GM12865 (cell line): ENCODE measurements at regions not wholly inside any gene's neighbourhood (a gene's known extent, or its start where the extent isn't known, plus 50 kb on each side); places are given as distances from the start of the nearest gene placed in this dataset.
"Not testable (repeated sequence)": the region's sequence is repeated elsewhere in the genome, so short reads cannot be mapped to it uniquely, and the experiment has no call there.

Experiments used
- DNase-seq: peaks from one replicate; pipeline ENCODE4 v3.0.0; 2010; ENCODE audit warnings: low read depth
- H3K4me3 ChIP-seq: 2 replicates; pipeline ENCODE4 v1.5.1; 2011; ENCODE audit warnings: mild to moderate bottlenecking, low read depth, low read length, control low read depth
- TF ChIP-seq, protein P1 (sequence below): IDR thresholded peaks from 2 replicates; pipeline ENCODE4 v1.5.1; 2011; ENCODE audit warnings: low read length, control low read depth, low read depth, inconsistent platforms; ENCODE audit not compliant: insufficient read depth; ENCODE audit errors: missing control alignments

DNA sequence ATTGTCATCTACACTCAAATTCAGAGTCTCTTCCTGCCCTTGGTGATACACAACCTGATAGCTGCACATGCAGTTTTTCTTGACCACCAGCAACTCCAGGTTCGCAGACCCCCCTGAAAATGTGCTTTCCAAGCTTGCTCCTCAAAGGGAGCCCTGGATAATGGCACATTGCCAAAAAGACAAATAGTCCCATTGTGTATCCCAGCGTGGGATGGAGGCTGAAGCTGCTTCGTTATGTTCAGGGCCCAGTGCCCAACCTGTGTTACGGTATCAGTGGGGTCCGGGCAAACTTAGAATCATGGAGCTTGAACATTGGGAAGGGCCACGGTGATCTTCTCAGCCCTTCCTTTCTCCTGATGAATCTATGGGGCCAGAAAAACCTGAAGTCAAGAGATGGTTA lies 173.0 kb downstream of the TEX29 start:
- TF ChIP-seq, protein P1, sequence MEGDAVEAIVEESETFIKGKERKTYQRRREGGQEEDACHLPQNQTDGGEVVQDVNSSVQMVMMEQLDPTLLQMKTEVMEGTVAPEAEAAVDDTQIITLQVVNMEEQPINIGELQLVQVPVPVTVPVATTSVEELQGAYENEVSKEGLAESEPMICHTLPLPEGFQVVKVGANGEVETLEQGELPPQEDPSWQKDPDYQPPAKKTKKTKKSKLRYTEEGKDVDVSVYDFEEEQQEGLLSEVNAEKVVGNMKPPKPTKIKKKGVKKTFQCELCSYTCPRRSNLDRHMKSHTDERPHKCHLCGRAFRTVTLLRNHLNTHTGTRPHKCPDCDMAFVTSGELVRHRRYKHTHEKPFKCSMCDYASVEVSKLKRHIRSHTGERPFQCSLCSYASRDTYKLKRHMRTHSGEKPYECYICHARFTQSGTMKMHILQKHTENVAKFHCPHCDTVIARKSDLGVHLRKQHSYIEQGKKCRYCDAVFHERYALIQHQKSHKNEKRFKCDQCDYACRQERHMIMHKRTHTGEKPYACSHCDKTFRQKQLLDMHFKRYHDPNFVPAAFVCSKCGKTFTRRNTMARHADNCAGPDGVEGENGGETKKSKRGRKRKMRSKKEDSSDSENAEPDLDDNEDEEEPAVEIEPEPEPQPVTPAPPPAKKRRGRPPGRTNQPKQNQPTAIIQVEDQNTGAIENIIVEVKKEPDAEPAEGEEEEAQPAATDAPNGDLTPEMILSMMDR: no peak
- no peak overlapping the region for H3K4me3 ChIP-seq
- DNase-seq: no peak

GRCh38 chr13:111494641-111495040 lies 174.2 kb downstream of the TEX29 start:
- TF ChIP-seq, protein P1: no peak
- DNase-seq: no peak
- no peak overlapping the region for H3K4me3 ChIP-seq

DNA sequence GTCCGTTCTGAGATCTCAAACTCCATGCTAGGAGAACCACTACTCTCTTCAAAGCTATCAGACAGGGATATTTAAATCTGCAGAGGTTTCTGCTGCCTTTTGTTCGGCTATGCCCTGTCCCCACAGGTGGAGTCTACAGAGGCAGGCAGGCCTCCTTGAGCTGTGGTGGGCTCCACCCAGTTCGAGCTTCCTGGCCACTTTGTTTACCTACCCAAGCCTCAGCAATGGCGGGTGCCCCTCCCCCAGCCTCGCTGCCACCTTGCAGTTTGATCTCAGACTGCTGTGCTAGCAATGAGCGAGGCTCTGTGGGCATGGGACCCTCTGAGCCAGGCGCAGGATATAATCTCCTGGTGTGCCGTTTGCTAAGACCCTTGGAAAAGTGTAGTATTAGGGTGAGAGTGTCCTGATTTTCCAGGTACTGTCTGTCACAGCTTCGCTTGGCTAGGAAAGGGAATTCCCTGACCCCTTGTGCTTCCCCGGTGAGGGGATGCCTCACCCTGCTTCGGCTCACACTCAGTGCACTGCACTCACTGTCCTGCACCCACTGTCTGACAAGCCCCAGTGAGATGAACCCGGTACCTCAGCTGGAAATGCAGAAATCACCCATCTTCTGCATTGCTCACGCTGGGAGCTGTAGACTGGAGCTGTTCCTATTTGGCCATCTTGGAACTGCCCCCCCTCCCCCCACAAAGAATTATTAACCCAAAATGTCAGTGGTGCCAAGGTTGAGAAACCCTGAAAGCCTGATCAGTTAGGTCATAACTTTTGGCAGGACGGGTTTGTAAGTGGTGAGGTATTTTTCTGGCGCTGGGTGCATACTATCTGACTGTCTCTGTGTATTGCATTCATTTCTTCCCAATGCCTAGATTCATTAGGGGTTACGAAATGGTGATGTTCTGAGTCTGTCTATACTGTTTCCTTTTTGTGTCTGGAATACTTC lies 181.4 kb downstream of the TEX29 start:
- H3K4me3 ChIP-seq, DNase-seq: not testable (repeated sequence)

DNA sequence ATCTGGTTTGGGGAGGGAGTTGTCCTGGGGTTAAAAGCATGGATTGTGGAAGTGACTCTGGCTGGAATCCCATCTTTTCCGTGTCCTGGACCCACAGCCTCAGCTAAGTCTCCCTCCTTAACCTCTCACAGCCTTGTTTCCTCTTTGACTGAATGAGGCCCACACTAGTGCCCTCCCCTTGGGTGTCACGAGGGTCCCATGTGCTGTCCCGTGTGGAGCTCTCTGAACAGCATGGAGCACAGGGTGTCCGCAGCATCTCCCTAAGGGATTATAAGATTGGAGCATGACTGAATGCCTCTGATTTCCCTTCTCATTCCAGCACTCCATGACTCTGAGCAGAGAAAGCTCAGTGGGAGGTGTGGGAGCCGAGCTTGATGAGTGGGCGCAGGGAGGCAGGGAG lies 182.5 kb downstream of the TEX29 start:
- H3K4me3 ChIP-seq: no peak overlapping the region
- DNase-seq: no peak

DNA sequence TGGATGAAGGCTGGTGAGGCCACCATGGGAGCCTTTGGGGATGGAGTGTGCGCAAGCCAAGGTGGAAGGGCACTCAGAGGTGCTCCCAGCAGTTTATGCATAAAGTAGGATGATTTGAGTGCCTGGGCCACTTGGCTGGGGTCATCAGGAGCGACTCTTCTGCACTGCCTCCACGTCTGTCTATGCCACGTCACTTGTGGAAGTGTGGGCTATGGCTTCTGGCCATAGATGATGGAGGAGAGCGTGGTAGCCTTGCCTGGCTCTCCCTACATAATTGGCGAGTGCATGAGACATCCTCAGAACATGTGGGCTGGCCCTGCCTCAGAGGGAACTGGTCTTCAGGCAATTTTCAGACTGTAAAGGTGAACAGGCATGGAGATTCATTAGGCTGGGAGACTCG lies 182.9 kb downstream of the TEX29 start:
- DNase-seq: no peak
- TF ChIP-seq, protein P1: no peak
- no peak overlapping the region for H3K4me3 ChIP-seq

More for the DNA sequence above, 182.5 kb downstream of the TEX29 start:
- TF ChIP-seq, protein P1: no peak

DNA sequence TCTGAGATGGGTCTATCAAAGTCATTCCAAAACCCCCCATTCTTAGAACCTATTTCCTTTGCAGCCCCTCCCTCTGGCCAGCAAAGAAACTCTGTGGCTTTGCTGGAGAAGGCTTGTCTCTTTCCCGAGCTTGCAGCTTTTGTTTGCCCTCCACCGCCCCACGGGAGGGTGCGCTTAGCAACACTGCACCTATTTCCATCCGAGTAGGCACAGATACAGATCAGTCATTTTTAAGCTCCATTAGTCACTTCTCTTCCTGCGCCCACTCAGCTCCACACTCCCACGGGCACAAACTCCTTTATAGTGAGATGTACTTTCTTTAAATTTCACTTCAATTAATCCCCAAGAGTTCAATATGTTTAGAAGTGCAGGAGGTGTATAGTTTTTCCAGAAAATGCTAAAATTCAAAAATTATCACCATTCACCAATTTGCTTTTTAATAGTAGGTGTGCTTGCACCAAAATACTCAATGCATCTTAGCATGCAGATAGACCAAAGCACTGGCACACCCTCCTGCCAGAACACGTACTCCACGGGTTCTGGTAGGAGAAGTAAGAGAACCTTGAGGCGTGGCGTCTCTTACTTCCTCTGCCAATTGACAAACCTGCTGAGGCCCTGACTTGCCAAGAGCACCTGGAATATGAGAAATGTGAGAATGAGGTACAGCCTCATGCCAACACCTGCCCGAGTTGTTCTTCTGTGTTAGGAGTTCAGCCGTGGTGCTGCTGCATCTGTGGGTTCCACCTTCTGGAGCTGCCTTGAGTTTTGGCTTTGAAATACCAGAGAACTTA lies 183.7 kb downstream of the TEX29 start:
- no peak overlapping the region for H3K4me3 ChIP-seq
- DNase-seq: no peak
- TF ChIP-seq, protein P1: no peak

GRCh38 chr13:111505175-111505777 lies 184.8 kb downstream of the TEX29 start:
- TF ChIP-seq, protein P1: no peak
- H3K4me3 ChIP-seq: no peak overlapping the region
- DNase-seq: no peak
